Gastrocnemius medialis (tissue), 4 donors: ENCODE measurements at regions not wholly inside any gene's neighbourhood (a gene's known extent, or its start where the extent isn't known, plus 50 kb on each side); places are given as distances from the start of the nearest gene placed in this dataset.

Source experiments
- CTCF ChIP-seq, 5 experiments: fragments of 450-650 bp in 3 of 5; fragments of 200-600 bp in 2 of 5; sonication (generic) in 2 of 5; IDR thresholded peaks in 4 of 5; conservative IDR thresholded peaks in 1 of 5; 1 replicate in 4 of 5; 2 replicates in 1 of 5; pipeline ENCODE4 v1.5.1; 2016 to 2019; ENCODE audit warnings: antibody characterized with exemption in 5 of 5, mild to moderate bottlenecking in 3 of 5, moderate library complexity in 3 of 5
- POLR2A ChIP-seq, 2 donors: fragments of 450-650 bp; IDR thresholded peaks; one replicate each; pipeline ENCODE4 v1.6.1; 2017; ENCODE audit warnings: antibody characterized with exemption in 2 of 2, mild to moderate bottlenecking in 2 of 2, moderate library complexity in 2 of 2

GRCh38 chr2:188903740-188904139, 70.4 kb upstream of the COL3A1 start:
- no peak for TF ChIP-seq CTCF (IDR thresholded peaks at IDR 0.05 in 4 of 5, conservative IDR thresholded peaks at IDR 0.05 in 1 of 5)
- TF ChIP-seq POLR2A (IDR thresholded peaks at IDR 0.05) = no peak
